SJSA1 (cell line): ENCODE measurements at regions not wholly inside any gene's neighbourhood (a gene's known extent, or its start where the extent isn't known, plus 50 kb on each side); places are given as distances from the start of the nearest gene placed in this dataset.
"Not testable (repeated sequence)": the region's sequence is repeated elsewhere in the genome, so short reads cannot be mapped to it uniquely, and the experiment has no call there.

Source experiments
- DNase-seq, 2 experiments: peaks; one replicate each; pipeline ENCODE4 v3.0.0-alpha.2; 2015 to 2020; ENCODE audit warnings: low spot score in 2 of 2, low read depth in 1 of 2
- H3K27ac ChIP-seq: fragments of 250-450 bp; sonication (Bioruptor Pico); 2 replicates; pipeline ENCODE4 v1.5.1; 2020; ENCODE audit warnings: mild to moderate bottlenecking, moderate library complexity
- H3K27me3 ChIP-seq: fragments of 250-450 bp; sonication (Bioruptor Pico); replicated peaks from 2 replicates; pipeline ENCODE4 v1.5.1; 2020; ENCODE audit warnings: mild to moderate bottlenecking, moderate library complexity
- H3K36me3 ChIP-seq: fragments of 250-450 bp; sonication (Bioruptor Pico); 2 replicates; pipeline ENCODE4 v1.5.1; 2020; ENCODE audit warnings: mild to moderate bottlenecking
- H3K4me1 ChIP-seq: fragments of 250-450 bp; sonication (Bioruptor Pico); replicated peaks from 2 replicates; pipeline ENCODE4 v1.6.1; 2021; ENCODE audit warnings: mild to moderate bottlenecking
- H3K4me3 ChIP-seq: fragments of 250-450 bp; sonication (Bioruptor Pico); 2 replicates; pipeline ENCODE4 v1.5.1; 2020; ENCODE audit warnings: mild to moderate bottlenecking
- H3K9me3 ChIP-seq: fragments of 250-450 bp; sonication (Bioruptor Pico); replicated peaks from 2 replicates; pipeline ENCODE4 v1.5.1; 2020; ENCODE audit warnings: mild to moderate bottlenecking

GRCh38 chr14:34381304-34381703 lies 80.7 kb downstream of the SPTSSA start:
- H3K36me3 ChIP-seq, H3K9me3 ChIP-seq, H3K4me3 ChIP-seq, DNase-seq, H3K4me1 ChIP-seq, H3K27ac ChIP-seq, H3K27me3 ChIP-seq: not testable (repeated sequence)

- no peak for DNase-seq
- H3K4me1 ChIP-seq = no peaks in the 10 kb centered on the region
- no peak overlapping the region for H3K4me3 ChIP-seq
- H3K9me3 ChIP-seq = no peaks in the 10 kb centered on the region
- no peaks in the 10 kb centered on the region for H3K27me3 ChIP-seq
- H3K27ac ChIP-seq = no peak overlapping the region
- no peaks in the 10 kb centered on the region for H3K36me3 ChIP-seq
These were observed 81.6 kb downstream of the SPTSSA start for GRCh38 chr14:34380471-34380845.

GRCh38 chr14:34379816-34380470 lies 82.1 kb downstream of the SPTSSA start:
- Histone ChIP-seq H3K4me3 (no peak overlapping the region), H3K27me3 (no peaks in the 10 kb centered on the region), H3K27ac (no peak overlapping the region), H3K4me1 (no peaks in the 10 kb centered on the region), H3K36me3 (no peaks in the 10 kb centered on the region), H3K9me3 (no peaks in the 10 kb centered on the region)
- DNase-seq = no peak

- Histone ChIP-seq H3K27me3 (no peaks in the 10 kb centered on the region), H3K27ac (no peak overlapping the region), H3K4me3 (no peak overlapping the region), H3K4me1 (no peaks in the 10 kb centered on the region), H3K36me3 (no peaks in the 10 kb centered on the region), H3K9me3 (no peaks in the 10 kb centered on the region)
- DNase-seq = no peak
These were observed 85.3 kb downstream of the SPTSSA start for GRCh38 chr14:34376649-34377267.

- Histone ChIP-seq H3K27ac (no peak overlapping the region), H3K4me1 (no peaks in the 10 kb centered on the region), H3K27me3 (no peaks in the 10 kb centered on the region), H3K36me3 (no peaks in the 10 kb centered on the region), H3K9me3 (no peaks in the 10 kb centered on the region), H3K4me3 (no peak overlapping the region)
- DNase-seq = no peak
These were observed 86.9 kb downstream of the SPTSSA start for GRCh38 chr14:34374998-34375740.

- Histone ChIP-seq H3K4me1 (no peaks in the 10 kb centered on the region), H3K4me3 (no peak overlapping the region), H3K36me3 (no peaks in the 10 kb centered on the region), H3K9me3 (no peaks in the 10 kb centered on the region), H3K27ac (no peak overlapping the region), H3K27me3 (no peaks in the 10 kb centered on the region)
- DNase-seq = no peak
These were observed 88.8 kb downstream of the SPTSSA start for GRCh38 chr14:34373191-34373590.

- DNase-seq = no peak
- Histone ChIP-seq H3K4me3 (no peak overlapping the region), H3K27me3 (no peaks in the 10 kb centered on the region), H3K9me3 (no peaks in the 10 kb centered on the region), H3K36me3 (no peaks in the 10 kb centered on the region), H3K27ac (no peak overlapping the region), H3K4me1 (no peaks in the 10 kb centered on the region)
These were observed 89.3 kb downstream of the SPTSSA start for GRCh38 chr14:34372786-34373185.

- Histone ChIP-seq H3K27me3 (no peaks in the 10 kb centered on the region), H3K36me3 (no peaks in the 10 kb centered on the region), H3K9me3 (no peaks in the 10 kb centered on the region), H3K4me1 (no peaks in the 10 kb centered on the region), H3K4me3 (no peak overlapping the region), H3K27ac (no peak overlapping the region)
- no peak for DNase-seq
These were observed 92.4 kb downstream of the SPTSSA start for GRCh38 chr14:34369648-34370030.

GRCh38 chr14:34368971-34369647 lies 92.9 kb downstream of the SPTSSA start:
- Histone ChIP-seq H3K4me3 (no peak overlapping the region), H3K9me3 (no peaks in the 10 kb centered on the region), H3K27me3 (no peaks in the 10 kb centered on the region), H3K36me3 (no peaks in the 10 kb centered on the region), H3K4me1 (no peaks in the 10 kb centered on the region), H3K27ac (no peak overlapping the region)
- DNase-seq = no peak

GRCh38 chr14:34368115-34368970 lies 93.7 kb downstream of the SPTSSA start:
- DNase-seq = no peak
- Histone ChIP-seq H3K4me1 (no peaks in the 10 kb centered on the region), H3K36me3 (no peaks in the 10 kb centered on the region), H3K27me3 (no peaks in the 10 kb centered on the region), H3K27ac (no peak overlapping the region), H3K4me3 (no peak overlapping the region), H3K9me3 (no peaks in the 10 kb centered on the region)

- no peaks in the 10 kb centered on the region for H3K9me3 ChIP-seq
- no peak for DNase-seq
- H3K27ac ChIP-seq = no peak overlapping the region
- H3K27me3 ChIP-seq = no peaks in the 10 kb centered on the region
- H3K36me3 ChIP-seq = no peaks in the 10 kb centered on the region
- no peaks in the 10 kb centered on the region for H3K4me1 ChIP-seq
- H3K4me3 ChIP-seq = no peak overlapping the region
These were observed 96.6 kb downstream of the SPTSSA start for GRCh38 chr14:34365309-34365915.

GRCh38 chr14:34364201-34364600 lies 97.8 kb downstream of the SPTSSA start:
- no peak overlapping the region for H3K4me3 ChIP-seq
- H3K27me3 ChIP-seq = no peaks in the 10 kb centered on the region
- no peaks in the 10 kb centered on the region for H3K4me1 ChIP-seq
- DNase-seq = no peak
- no peaks in the 10 kb centered on the region for H3K36me3 ChIP-seq
- H3K9me3 ChIP-seq = no peaks in the 10 kb centered on the region
- no peak overlapping the region for H3K27ac ChIP-seq

GRCh38 chr14:34363733-34364134 lies 98.3 kb downstream of the SPTSSA start:
- Histone ChIP-seq H3K27ac (no peak overlapping the region), H3K27me3 (no peaks in the 10 kb centered on the region), H3K4me3 (no peak overlapping the region), H3K4me1 (no peaks in the 10 kb centered on the region), H3K9me3 (no peaks in the 10 kb centered on the region), H3K36me3 (no peaks in the 10 kb centered on the region)
- DNase-seq = no peak
